ENCODE measurements at regions not wholly inside any gene's neighbourhood (a gene's known extent, or its start where the extent isn't known, plus 50 kb on each side); places are given as distances from the start of the nearest gene placed in this dataset.

- no peak overlapping the region for H2BK5ac ChIP-seq (ENCODE audit: low read length)
- H3K9ac ChIP-seq (ENCODE audit: low read depth, low read length, poor library complexity) = no peak overlapping the region
- WGBS, 2 donors (ENCODE audit: extremely low coverage in 2 of 2, insufficient read length in 2 of 2, insufficient replicate concordance in 1 of 2) = no CpG with 5 or more reads among the region's 3 CpGs
Measured at GRCh38 chr3:166637984-166638530, 742.0 kb downstream of the ZBBX start.

GRCh38 chr3:166634091-166634746 is 745.9 kb downstream of the ZBBX start:
- no peaks in the 10 kb centered on the region for H3K4me1 ChIP-seq (ENCODE audit: control insufficient read depth in 2 of 2, insufficient read depth in 1 of 2, low read depth in 1 of 2, low read length in 2 of 2)
- H3K79me1 ChIP-seq (ENCODE audit: low read depth, low read length) = no peaks in the 10 kb centered on the region
- no peak overlapping the region for H3K4ac ChIP-seq (ENCODE audit: low read length)
- no peak overlapping the region for H2AK5ac ChIP-seq (ENCODE audit: low read depth, low read length)
- no peak overlapping the region for H3K14ac ChIP-seq (ENCODE audit: low read length)
- no peak overlapping the region for H3K23ac ChIP-seq (ENCODE audit: low read depth, low read length, poor library complexity)
- no peaks in the 10 kb centered on the region for H3K27me3 ChIP-seq (ENCODE audit: control insufficient read depth in 3 of 3, insufficient read depth in 3 of 3, low read depth in 1 of 3, low read length in 3 of 3)
- H3K36me3 ChIP-seq (replicated peaks in 1 of 2; ENCODE audit: control insufficient read depth in 2 of 2, insufficient read depth in 2 of 2, low read length in 2 of 2) = no peaks in the 10 kb centered on the region
- H3K4me3 ChIP-seq (ENCODE audit: low read length in 2 of 2) = no peak overlapping the region
- WGBS, 2 donors (ENCODE audit: extremely low coverage in 2 of 2, insufficient read length in 2 of 2, insufficient replicate concordance in 1 of 2) = no CpG with 5 or more reads among the region's 4 CpGs
- H3K27ac ChIP-seq (replicated peaks; ENCODE audit: low read length) = no peak overlapping the region
- H3K18ac ChIP-seq (ENCODE audit: low read length) = no peak overlapping the region
- no peaks in the 10 kb centered on the region for H3K9me3 ChIP-seq (replicated peaks in 1 of 2; ENCODE audit: control insufficient read depth in 2 of 2, insufficient read depth in 1 of 2, low read depth in 1 of 2, low read length in 2 of 2)
- H2AFZ ChIP-seq (ENCODE audit: low read length) = peak overlapping the region; percentile 49
- H4K8ac ChIP-seq (ENCODE audit: low read depth, low read length) = no peak overlapping the region
- H4K91ac ChIP-seq (ENCODE audit: low read depth, low read length, poor library complexity) = no peak overlapping the region
- H2BK5ac ChIP-seq (ENCODE audit: low read length) = no peak overlapping the region
- no peak overlapping the region for H2BK12ac ChIP-seq (ENCODE audit: low read length)
- H3K9ac ChIP-seq (ENCODE audit: low read depth, low read length, poor library complexity) = no peak overlapping the region
- no peak overlapping the region for H2BK120ac ChIP-seq (ENCODE audit: low read depth, low read length)
- no peak overlapping the region for H2BK15ac ChIP-seq (ENCODE audit: low read length)
- DNase-seq (ENCODE audit: low spot score) = no peak
- H3K4me2 ChIP-seq (ENCODE audit: insufficient read depth, low read length, poor library complexity, severe bottlenecking) = no peak overlapping the region

More at GRCh38 chr3:166637984-166638530, 742.0 kb downstream of the ZBBX start:
- no peak overlapping the region for H4K91ac ChIP-seq (ENCODE audit: low read depth, low read length, poor library complexity)
- H2BK12ac ChIP-seq (ENCODE audit: low read length) = no peak overlapping the region
- no peak overlapping the region for H3K23ac ChIP-seq (ENCODE audit: low read depth, low read length, poor library complexity)
- H3K18ac ChIP-seq (ENCODE audit: low read length) = no peak overlapping the region
- H3K27ac ChIP-seq (replicated peaks; ENCODE audit: low read length) = no peak overlapping the region
- H3K36me3 ChIP-seq (replicated peaks in 1 of 2; ENCODE audit: control insufficient read depth in 2 of 2, insufficient read depth in 2 of 2, low read length in 2 of 2) = no peaks in the 10 kb centered on the region
- no peak overlapping the region for H3K4ac ChIP-seq (ENCODE audit: low read length)
- no peak overlapping the region for H2AK5ac ChIP-seq (ENCODE audit: low read depth, low read length)
- H3K4me3 ChIP-seq (ENCODE audit: low read length in 2 of 2) = no peak overlapping the region
- H4K8ac ChIP-seq (ENCODE audit: low read depth, low read length) = no peak overlapping the region
- no peaks in the 10 kb centered on the region for H3K79me1 ChIP-seq (ENCODE audit: low read depth, low read length)
- no peaks in the 10 kb centered on the region for H3K27me3 ChIP-seq (ENCODE audit: control insufficient read depth in 3 of 3, insufficient read depth in 3 of 3, low read depth in 1 of 3, low read length in 3 of 3)
- H2BK120ac ChIP-seq (ENCODE audit: low read depth, low read length) = no peak overlapping the region
- no peaks in the 10 kb centered on the region for H3K9me3 ChIP-seq (replicated peaks in 1 of 2; ENCODE audit: control insufficient read depth in 2 of 2, insufficient read depth in 1 of 2, low read depth in 1 of 2, low read length in 2 of 2)
- no peak overlapping the region for H3K14ac ChIP-seq (ENCODE audit: low read length)
- no peak for DNase-seq (ENCODE audit: low spot score)
- H2AFZ ChIP-seq (ENCODE audit: low read length) = peak overlapping the region; percentile 21
- no peaks in the 10 kb centered on the region for H3K4me1 ChIP-seq (ENCODE audit: control insufficient read depth in 2 of 2, insufficient read depth in 1 of 2, low read depth in 1 of 2, low read length in 2 of 2)
- no peak overlapping the region for H2BK15ac ChIP-seq (ENCODE audit: low read length)
- no peak overlapping the region for H3K4me2 ChIP-seq (ENCODE audit: insufficient read depth, low read length, poor library complexity, severe bottlenecking)

- Histone ChIP-seq H2BK120ac (ENCODE audit: low read depth, low read length) (no peak overlapping the region), H4K8ac (ENCODE audit: low read depth, low read length) (no peak overlapping the region), H3K4me2 (ENCODE audit: insufficient read depth, low read length, poor library complexity, severe bottlenecking) (no peak overlapping the region), H3K9ac (ENCODE audit: low read depth, low read length, poor library complexity) (no peak overlapping the region), H2BK15ac (ENCODE audit: low read length) (no peak overlapping the region), H3K79me1 (ENCODE audit: low read depth, low read length) (no peaks in the 10 kb centered on the region), H4K91ac (ENCODE audit: low read depth, low read length, poor library complexity) (no peak overlapping the region), H2AFZ (ENCODE audit: low read length) (no peak overlapping the region), H3K9me3 (replicated peaks in 1 of 2; ENCODE audit: control insufficient read depth in 2 of 2, insufficient read depth in 1 of 2, low read depth in 1 of 2, low read length in 2 of 2) (no peaks in the 10 kb centered on the region), H2BK5ac (ENCODE audit: low read length) (no peak overlapping the region), H2BK12ac (ENCODE audit: low read length) (no peak overlapping the region), H3K27me3 (ENCODE audit: control insufficient read depth in 3 of 3, insufficient read depth in 3 of 3, low read depth in 1 of 3, low read length in 3 of 3) (no peaks in the 10 kb centered on the region), H3K36me3 (replicated peaks in 1 of 2; ENCODE audit: control insufficient read depth in 2 of 2, insufficient read depth in 2 of 2, low read length in 2 of 2) (no peaks in the 10 kb centered on the region), H3K4ac (ENCODE audit: low read length) (no peak overlapping the region), H3K18ac (ENCODE audit: low read length) (no peak overlapping the region), H3K27ac (replicated peaks; ENCODE audit: low read length) (no peak overlapping the region), H2AK5ac (ENCODE audit: low read depth, low read length) (no peak overlapping the region), H3K14ac (ENCODE audit: low read length) (no peak overlapping the region), H3K4me1 (ENCODE audit: control insufficient read depth in 2 of 2, insufficient read depth in 1 of 2, low read depth in 1 of 2, low read length in 2 of 2) (no peaks in the 10 kb centered on the region), H3K23ac (ENCODE audit: low read depth, low read length, poor library complexity) (no peak overlapping the region), H3K4me3 (ENCODE audit: low read length in 2 of 2) (no peak overlapping the region)
- no peak for DNase-seq (ENCODE audit: low spot score)
- no CpG with 5 or more reads among the region's 1 CpG for WGBS, 2 donors (ENCODE audit: extremely low coverage in 2 of 2, insufficient read length in 2 of 2, insufficient replicate concordance in 1 of 2)
Measured at GRCh38 chr3:166630190-166630589, 749.9 kb downstream of the ZBBX start.

GRCh38 chr3:166613365-166613764 is 766.7 kb downstream of the ZBBX start:
- H3K23ac ChIP-seq (ENCODE audit: low read depth, low read length, poor library complexity) = no peak overlapping the region
- H3K18ac ChIP-seq (ENCODE audit: low read length) = no peak overlapping the region
- H3K4me3 ChIP-seq (ENCODE audit: low read length in 2 of 2) = no peak overlapping the region
- no peak overlapping the region for H2BK15ac ChIP-seq (ENCODE audit: low read length)
- H2BK120ac ChIP-seq (ENCODE audit: low read depth, low read length) = no peak overlapping the region
- no peak overlapping the region for H3K9ac ChIP-seq (ENCODE audit: low read depth, low read length, poor library complexity)
- peak overlapping the region; percentile 56 for H3K14ac ChIP-seq (ENCODE audit: low read length)
- H2AK5ac ChIP-seq (ENCODE audit: low read depth, low read length) = no peak overlapping the region
- no CpG with 5 or more reads among the region's 1 CpG for WGBS, 2 donors (ENCODE audit: extremely low coverage in 2 of 2, insufficient read length in 2 of 2, insufficient replicate concordance in 1 of 2)
- H3K27ac ChIP-seq (replicated peaks; ENCODE audit: low read length) = no peak overlapping the region
- no peak overlapping the region for H2BK12ac ChIP-seq (ENCODE audit: low read length)
- no peak for DNase-seq (ENCODE audit: low spot score)
- H4K91ac ChIP-seq (ENCODE audit: low read depth, low read length, poor library complexity) = no peak overlapping the region
- no peaks in the 10 kb centered on the region for H3K79me1 ChIP-seq (ENCODE audit: low read depth, low read length)
- no peak overlapping the region for H3K4me2 ChIP-seq (ENCODE audit: insufficient read depth, low read length, poor library complexity, severe bottlenecking)
- H3K27me3 ChIP-seq (ENCODE audit: control insufficient read depth in 3 of 3, insufficient read depth in 3 of 3, low read depth in 1 of 3, low read length in 3 of 3) = no peaks in the 10 kb centered on the region
- H3K4me1 ChIP-seq (ENCODE audit: control insufficient read depth in 2 of 2, insufficient read depth in 1 of 2, low read depth in 1 of 2, low read length in 2 of 2) = peaks cover 0 to 8% of the 10 kb centered on the region in 2 donors
- H3K4ac ChIP-seq (ENCODE audit: low read length) = no peak overlapping the region
- H4K8ac ChIP-seq (ENCODE audit: low read depth, low read length) = no peak overlapping the region
- H2AFZ ChIP-seq (ENCODE audit: low read length) = peak overlapping the region; percentile 19
- no peaks in the 10 kb centered on the region for H3K36me3 ChIP-seq (replicated peaks in 1 of 2; ENCODE audit: control insufficient read depth in 2 of 2, insufficient read depth in 2 of 2, low read length in 2 of 2)
- H2BK5ac ChIP-seq (ENCODE audit: low read length) = no peak overlapping the region
- H3K9me3 ChIP-seq (replicated peaks in 1 of 2; ENCODE audit: control insufficient read depth in 2 of 2, insufficient read depth in 1 of 2, low read depth in 1 of 2, low read length in 2 of 2) = no peaks in the 10 kb centered on the region
